Activated CD4-positive, alpha-beta T cell treated with anti-CD3 and anti-CD28 coated beads, Interleukin-2, Interleukin-6, amounts not matched to agents 100 ng/mL and 50 ng/mL, durations not matched to agents 16 hours and 8 hours (primary cell): ENCODE measurements at regions not wholly inside any gene's neighbourhood (a gene's known extent, or its start where the extent isn't known, plus 50 kb on each side); places are given as distances from the start of the nearest gene placed in this dataset.

Source experiments
- DNase-seq: peaks from one replicate; pipeline ENCODE4 v3.0.0-alpha.2; 2020

GRCh38 chr7:140239653-140239935 lies 62.8 kb upstream of the KDM7A start:
- DNase-seq, result no peak

GRCh38 chr7:140238778-140239652 lies 62.2 kb upstream of the KDM7A start:
- no peak for DNase-seq

GRCh38 chr7:140237390-140237789 lies 60.6 kb upstream of the KDM7A start:
- no peak for DNase-seq

GRCh38 chr7:140236626-140237025 lies 59.8 kb upstream of the KDM7A start:
- DNase-seq, result no peak

- DNase-seq, result no peak
Measured at GRCh38 chr7:140235114-140235513, 58.3 kb upstream of the KDM7A start.

GRCh38 chr7:140232957-140233917 lies 56.5 kb upstream of the KDM7A start:
- no peak for DNase-seq

- DNase-seq, result peak; percentile 54
Measured at GRCh38 chr7:140231771-140232491, 55.1 kb upstream of the KDM7A start.

- DNase-seq, result peak; percentile 80
Measured at GRCh38 chr7:140230861-140231770, 54.3 kb upstream of the KDM7A start.

GRCh38 chr7:140230516-140230860 lies 53.7 kb upstream of the KDM7A start:
- peak; percentile 86 for DNase-seq

- DNase-seq, result peak; percentile 90
Measured at GRCh38 chr7:140229591-140230515, 53.1 kb upstream of the KDM7A start.

- no peak for DNase-seq
Measured at GRCh38 chr7:140229101-140229525, 52.3 kb upstream of the KDM7A start.
